IMR-90 (cell line): ENCODE measurements at regions not wholly inside any gene's neighbourhood (a gene's known extent, or its start where the extent isn't known, plus 50 kb on each side); places are given as distances from the start of the nearest gene placed in this dataset.

ENCODE experiments used
- ATAC-seq: fragments of 200-7000 bp; cut with Tn5 transposase; 2 replicates; pipeline ENCODE4 v1.9.1; 2020; ENCODE audit warnings: low read depth, mild to moderate bottlenecking, moderate library complexity
- BruUV-seq: library from RNA; stranded (reverse); fragments of 400-500 nt; replicated peaks from 2 replicates; lab custom pipeline; 2021; lab: Mats Ljungman, UMichigan
- CTCF ChIA-PET: fragments of 300-600 bp; formaldehyde crosslinking; extraction: SDS; loops from one replicate; lab custom pipeline; 2021; ENCODE audit warnings: antibody characterized with exemption; lab: Yijun Ruan, JAX
- POLR2A ChIA-PET: fragments of 300-600 bp; sonication (Branson Sonifier 250); formaldehyde crosslinking; loops from one replicate; lab custom pipeline; 2022; ENCODE audit warnings: antibody characterized with exemption; ENCODE audit not compliant: unreplicated experiment; lab: Charles Lee
- DNase-seq: peaks from one replicate; pipeline ENCODE4 v3.0.0; 2013
- H2AFZ ChIP-seq: replicated peaks from 2 replicates; pipeline ENCODE3; 2013; ENCODE audit warnings: low read length, mild to moderate bottlenecking; ENCODE audit not compliant: poor library complexity
- H2AK5ac ChIP-seq: 2 replicates; pipeline ENCODE4 v1.6.1; 2013; ENCODE audit warnings: low read depth, low read length, inconsistent platforms
- H2AK9ac ChIP-seq: replicated peaks from 2 replicates; pipeline ENCODE3; 2013; ENCODE audit warnings: mild to moderate bottlenecking, low read depth, low read length, moderate library complexity; ENCODE audit not compliant: poor library complexity
- H2BK120ac ChIP-seq: 2 replicates; pipeline ENCODE4 v1.6.1; 2013; ENCODE audit warnings: low read depth, low read length, inconsistent platforms
- H2BK15ac ChIP-seq: 3 replicates; pipeline ENCODE4 v1.6.1; 2013; ENCODE audit warnings: low read depth, low read length, inconsistent platforms
- H2BK20ac ChIP-seq: 2 replicates; pipeline ENCODE4 v1.6.1; 2013; ENCODE audit warnings: low read depth, mild to moderate bottlenecking, inconsistent platforms, low read length, moderate library complexity
- H2BK5ac ChIP-seq: 2 replicates; pipeline ENCODE4 v1.6.1; 2013; ENCODE audit warnings: mild to moderate bottlenecking, low read depth, low read length, inconsistent platforms; ENCODE audit not compliant: poor library complexity, severe bottlenecking
- H3K14ac ChIP-seq: replicated peaks from 2 replicates; pipeline ENCODE4 v1.6.1; 2013; ENCODE audit warnings: low read depth, low read length, inconsistent platforms
- H3K18ac ChIP-seq: 2 replicates; pipeline ENCODE4 v1.6.1; 2013; ENCODE audit warnings: low read depth, low read length, control low read depth
- H3K23ac ChIP-seq: 2 replicates; pipeline ENCODE4 v1.6.1; 2013; ENCODE audit warnings: low read depth, low read length, inconsistent platforms
- H3K27ac ChIP-seq: 2 replicates; pipeline ENCODE4 v1.5.1; 2013; ENCODE audit warnings: mild to moderate bottlenecking, control low read depth, low read length; ENCODE audit not compliant: insufficient read depth
- H3K27me3 ChIP-seq: 2 replicates; pipeline ENCODE4 v1.6.1; 2013; ENCODE audit warnings: low read length; ENCODE audit not compliant: control insufficient read depth, insufficient read depth
- H3K36me3 ChIP-seq: 2 replicates; pipeline ENCODE4 v1.6.1; 2013; ENCODE audit warnings: low read length, mixed read lengths; ENCODE audit not compliant: control insufficient read depth, insufficient read depth
- H3K4ac ChIP-seq: 2 replicates; pipeline ENCODE4 v1.6.1; 2013; ENCODE audit warnings: low read depth, low read length, inconsistent platforms
- H3K4me1 ChIP-seq: 2 replicates; pipeline ENCODE4 v1.6.1; 2013; ENCODE audit warnings: low read length, mixed read lengths; ENCODE audit not compliant: control insufficient read depth, insufficient read depth
- H3K4me2 ChIP-seq: 2 replicates; pipeline ENCODE4 v1.6.1; 2013; ENCODE audit warnings: low read depth, mild to moderate bottlenecking, control low read depth, low read length, moderate library complexity
- H3K4me3 ChIP-seq: 2 replicates; pipeline ENCODE4 v1.5.1; 2013; ENCODE audit warnings: low read depth, mild to moderate bottlenecking, control low read depth, low read length, moderate library complexity; ENCODE audit not compliant: insufficient read depth
- H3K56ac ChIP-seq: 2 replicates; pipeline ENCODE4 v1.6.1; 2013; ENCODE audit warnings: low read length, inconsistent platforms; ENCODE audit not compliant: insufficient read depth; ENCODE audit errors: extremely low read depth
- H3K79me1 ChIP-seq, 2 experiments: 2 replicates each; pipeline ENCODE4 v1.6.1; 2013; ENCODE audit warnings: low read length in 2 of 2, inconsistent platforms in 1 of 2, low read depth in 1 of 2
- H3K9ac ChIP-seq: 2 replicates; pipeline ENCODE4 v1.6.1; 2013; ENCODE audit warnings: low read depth, low read length, control low read depth
- H3K9me1 ChIP-seq: 2 replicates; pipeline ENCODE4 v1.6.1; 2013; ENCODE audit warnings: low read length, inconsistent platforms; ENCODE audit not compliant: insufficient read depth
- H3K9me3 ChIP-seq: 2 replicates; pipeline ENCODE4 v1.6.1; 2013; ENCODE audit warnings: low read length; ENCODE audit not compliant: control insufficient read depth, insufficient read depth
- H4K20me1 ChIP-seq: 2 replicates; pipeline ENCODE4 v1.6.1; 2013; ENCODE audit warnings: low read length, inconsistent platforms; ENCODE audit not compliant: insufficient read depth
- H4K5ac ChIP-seq: 2 replicates; pipeline ENCODE4 v1.6.1; 2013; ENCODE audit warnings: mild to moderate bottlenecking, low read depth, low read length, control low read depth
- H4K8ac ChIP-seq, 2 experiments: 2 replicates each; pipeline ENCODE4 v1.6.1; 2013; ENCODE audit warnings: low read depth in 2 of 2, low read length in 2 of 2, control low read depth in 1 of 2, inconsistent platforms in 1 of 2
- H4K91ac ChIP-seq: 2 replicates; pipeline ENCODE4 v1.6.1; 2013; ENCODE audit warnings: low read depth, low read length, inconsistent platforms; ENCODE audit not compliant: insufficient read depth
- BHLHE40 ChIP-seq: fragments of 150-350 bp; IDR thresholded peaks from 2 replicates; pipeline ENCODE4 v1.6.1; 2016; ENCODE audit warnings: mild to moderate bottlenecking, low read depth, low read length
- CEBPB ChIP-seq: IDR thresholded peaks from 2 replicates; pipeline ENCODE4 v1.6.1; 2012; ENCODE audit warnings: low read depth, low read length, improper control_type of control experiment
- CHD1 ChIP-seq: IDR thresholded peaks from 2 replicates; pipeline ENCODE4 v1.6.1; 2012; ENCODE audit warnings: low read depth, low read length, improper control_type of control experiment
- CTCF ChIP-seq: conservative IDR thresholded peaks from 2 replicates; pipeline ENCODE4 v1.5.1; 2012; ENCODE audit warnings: mild to moderate bottlenecking, low read depth, low read length, improper control_type of control experiment
- ELK1 ChIP-seq: fragments of 150-350 bp; IDR thresholded peaks from 2 replicates; pipeline ENCODE4 v1.6.1; 2016; ENCODE audit warnings: low read depth, mild to moderate bottlenecking, low read length, moderate library complexity, borderline replicate concordance
- FOS ChIP-seq: fragments of 150-350 bp; IDR thresholded peaks from 2 replicates; pipeline ENCODE4 v1.6.1; 2016; ENCODE audit warnings: low read depth, low read length
- MAFK ChIP-seq: IDR thresholded peaks from 2 replicates; pipeline ENCODE4 v1.6.1; 2012; ENCODE audit warnings: low read depth, low read length, improper control_type of control experiment
- MAZ ChIP-seq: IDR thresholded peaks from 2 replicates; pipeline ENCODE4 v1.6.1; 2012; ENCODE audit warnings: low read depth, mild to moderate bottlenecking, low read length, improper control_type of control experiment, moderate library complexity, borderline replicate concordance
- MXI1 ChIP-seq: IDR thresholded peaks from 2 replicates; pipeline ENCODE4 v1.6.1; 2012; ENCODE audit warnings: low read depth, mild to moderate bottlenecking, low read length, moderate library complexity, borderline replicate concordance
- NFE2L2 ChIP-seq: fragments of 150-350 bp; IDR thresholded peaks from 2 replicates; pipeline ENCODE4 v1.6.1; 2016; ENCODE audit warnings: low read depth, mild to moderate bottlenecking, low read length
- RCOR1 ChIP-seq: IDR thresholded peaks from 2 replicates; pipeline ENCODE4 v1.6.1; 2012; ENCODE audit warnings: mild to moderate bottlenecking, low read length, improper control_type of control experiment; ENCODE audit not compliant: insufficient replicate concordance
- RFX5 ChIP-seq: IDR thresholded peaks from 2 replicates; pipeline ENCODE4 v1.8.0; 2012; ENCODE audit warnings: low read depth, mild to moderate bottlenecking, low read length, moderate library complexity
- SMC3 ChIP-seq: fragments of 150-350 bp; IDR thresholded peaks from 2 replicates; pipeline ENCODE4 v1.6.1; 2016; ENCODE audit warnings: low read depth, mild to moderate bottlenecking, antibody characterized with exemption, low read length, moderate library complexity
- USF2 ChIP-seq: fragments of 150-350 bp; IDR thresholded peaks from 2 replicates; pipeline ENCODE4 v1.6.1; 2017; ENCODE audit warnings: mild to moderate bottlenecking, antibody characterized with exemption, low read length, low read depth
- WGBS, 2 experiments: methylation state at CpG; one replicate each; pipeline versions ENCODE4 v1.1.5 to v1.1.7; 2013; ENCODE audit warnings: missing lambda C conversion rate in 2 of 2; ENCODE audit not compliant: insufficient read length in 1 of 2; ENCODE audit errors: extremely low coverage in 2 of 2; 5-methylcytosine and 5-hydroxymethylcytosine counted together
- dilution Hi-C: fragments of 300-500 bp; cut with HindIII; formaldehyde crosslinking; loops from one replicate; pipeline ENCODE4 v1.14.3; 2018; ENCODE audit warnings: low sequenced_read_pairs; ENCODE audit not compliant: unreplicated experiment
- in situ Hi-C: fragments of 300-500 bp; cut with MboI; formaldehyde crosslinking; loops from 3 replicates; pipeline ENCODE4 v1.14.3; 2019; ENCODE audit warnings: low sequenced_read_pairs, inconsistent platforms, mixed read lengths
- intact Hi-C: fragments of 100-400 bp; cut with micrococcal nuclease; formaldehyde crosslinking; loops from 2 replicates; pipeline ENCODE4 v1.10.0; 2022

GRCh38 chr5:125896368-125896767, 526.8 kb upstream of the GRAMD2B start:
- Histone ChIP-seq H3K9me3 (no peaks in the 10 kb centered on the region), H2AK5ac (no peak overlapping the region), H2BK20ac (no peak overlapping the region), H3K4me1 (no peaks in the 10 kb centered on the region), H2BK5ac (no peak overlapping the region), H3K9me1 (no peaks in the 10 kb centered on the region), H4K20me1 (no peaks in the 10 kb centered on the region), H3K79me1 (no peaks in the 10 kb centered on the region), H3K18ac (no peak overlapping the region), H3K4me3 (no peak overlapping the region), H2AK9ac (no peak overlapping the region), H3K27me3 (no peaks in the 10 kb centered on the region), H3K4me2 (no peak overlapping the region), H2AFZ (no peak overlapping the region), H3K36me3 (no peaks in the 10 kb centered on the region), H3K23ac (no peak overlapping the region), H2BK15ac (no peak overlapping the region), H3K27ac (no peak overlapping the region), H4K8ac (no peak overlapping the region), H4K91ac (no peak overlapping the region), H3K56ac (no peak overlapping the region), H3K14ac (no peak overlapping the region), H3K4ac (no peak overlapping the region), H4K5ac (no peak overlapping the region), H3K9ac (no peak overlapping the region), H2BK120ac (no peak overlapping the region)
- CTCF ChIA-PET: no interaction called here
- no CpG with 5 or more reads among the region's 3 CpGs for WGBS, 2 experiments
- dilution Hi-C loops: no loop called here
- TF ChIP-seq USF2 (no peak), CHD1 (no peak), CTCF (no peak), ELK1 (no peak), RCOR1 (no peak), FOS (no peak), MXI1 (no peak), RFX5 (no peak), MAFK (no peak), SMC3 (no peak), BHLHE40 (no peak), CEBPB (no peak), MAZ (no peak), NFE2L2 (no peak)
- POLR2A ChIA-PET: no interaction called here
- ATAC-seq: no peak
- no peak for DNase-seq
- intact Hi-C loops: no loop called here
- BruUV-seq: no TSS peak
- in situ Hi-C loops: no loop called here
